Small intestine (tissue), 7 donors: ENCODE measurements at regions not wholly inside any gene's neighbourhood (a gene's known extent, or its start where the extent isn't known, plus 50 kb on each side); places are given as distances from the start of the nearest gene placed in this dataset.

ENCODE experiments used
- DNase-seq, 2 donors: peaks; one replicate each; pipeline versions ENCODE4 v3.0.0 to v3.0.0-alpha.2; 2013
- FAIRE-seq: peaks from 2 replicates; lab custom pipeline; 2012; peaks lifted over from hg19 to GRCh38; lab: Jason Lieb, UNC
- H3K27ac ChIP-seq, 3 donors: one replicate each; pipeline ENCODE4 v1.5.1; 2013; ENCODE audit warnings: low read length in 2 of 3, mild to moderate bottlenecking in 2 of 3, control low read depth in 1 of 3, inconsistent platforms in 1 of 3, low read depth in 1 of 3, moderate library complexity in 1 of 3
- H3K27me3 ChIP-seq, 3 donors: one replicate each; pipeline ENCODE4 v1.6.1; 2013; ENCODE audit warnings: low read length in 3 of 3, inconsistent platforms in 1 of 3; ENCODE audit not compliant: control insufficient read depth in 3 of 3, insufficient read depth in 3 of 3
- H3K36me3 ChIP-seq, 3 donors: one replicate each; pipeline ENCODE4 v1.6.1; 2013; ENCODE audit warnings: low read length in 3 of 3, inconsistent platforms in 1 of 3, low read depth in 1 of 3, mild to moderate bottlenecking in 1 of 3, moderate library complexity in 1 of 3; ENCODE audit not compliant: control insufficient read depth in 3 of 3, insufficient read depth in 2 of 3
- H3K4me1 ChIP-seq, 3 donors: one replicate each; pipeline ENCODE4 v1.6.1; 2013; ENCODE audit warnings: low read length in 2 of 3, inconsistent platforms in 1 of 3, low read depth in 1 of 3, mild to moderate bottlenecking in 1 of 3, moderate library complexity in 1 of 3; ENCODE audit not compliant: control insufficient read depth in 3 of 3, insufficient read depth in 2 of 3
- H3K4me3 ChIP-seq, 3 donors: one replicate each; pipeline ENCODE4 v1.5.1; 2013; ENCODE audit warnings: low read length in 3 of 3, control low read depth in 1 of 3, inconsistent platforms in 1 of 3, low read depth in 1 of 3, mild to moderate bottlenecking in 1 of 3, moderate library complexity in 1 of 3
- H3K9me3 ChIP-seq, 2 donors: one replicate each; pipeline ENCODE4 v1.6.1; 2013; ENCODE audit warnings: low read depth in 1 of 2, low read length in 1 of 2; ENCODE audit not compliant: control insufficient read depth in 2 of 2, insufficient read depth in 1 of 2
- WGBS, 3 donors: extraction: QIAGEN DNeasy Blood & Tissue Kit; methylation state at CpG; one replicate each; pipeline ENCODE4 v1.1.7; 2013; 5-methylcytosine and 5-hydroxymethylcytosine counted together
- donor health status: healthy with polysubstance abuse.
- donor health status: control.
- donor health status: control.
- donor health status: Bipolar disorder and iron deficiency.
- donor health status: healthy.

DNA sequence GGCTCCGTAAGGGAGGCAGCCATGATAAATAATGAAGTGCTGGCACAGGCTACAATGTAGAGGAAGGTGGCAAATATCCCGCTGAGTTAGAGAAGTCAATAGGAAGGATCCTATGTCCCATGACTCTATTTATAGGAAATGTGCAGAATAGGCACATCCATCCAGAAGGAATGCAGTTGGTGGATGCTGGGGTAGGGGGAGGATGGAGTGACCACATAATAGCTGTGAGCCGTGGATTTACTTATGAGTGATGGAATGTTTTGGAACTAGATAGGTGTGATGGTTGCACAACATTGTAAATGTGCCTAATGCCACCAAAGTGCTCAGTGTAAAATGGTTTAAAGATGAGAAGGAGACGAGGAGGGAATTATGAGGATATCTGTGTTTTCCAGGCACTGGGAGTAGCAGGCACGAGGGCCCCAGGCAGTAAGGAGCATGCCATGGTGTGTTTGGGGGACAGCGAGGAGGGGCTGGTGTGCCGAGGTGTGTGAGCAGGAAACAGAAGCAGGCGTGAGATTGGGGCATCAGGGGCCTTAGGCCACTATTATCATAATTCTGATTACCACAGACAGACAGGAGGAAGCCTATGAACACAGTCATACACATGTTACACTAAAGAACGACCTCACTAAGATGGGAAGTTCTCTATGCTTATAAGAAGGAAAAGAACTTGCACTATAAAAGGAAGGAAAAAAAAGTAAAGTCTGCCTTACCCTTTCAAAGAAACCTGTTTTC, 837.3 kb upstream of the TMEM132C start:
- no peak for FAIRE-seq
- 61 to 68% (median 62%) methylated on average over 9 of the region's 9 CpGs for WGBS, 3 donors
- no peaks in the 10 kb centered on the region for H3K27me3 ChIP-seq
- H3K9me3 ChIP-seq: no peaks in the 10 kb centered on the region
- DNase-seq: no peak
- no peaks in the 10 kb centered on the region for H3K4me1 ChIP-seq
- no peak overlapping the region for H3K27ac ChIP-seq
- H3K36me3 ChIP-seq: no peaks in the 10 kb centered on the region
- no peak overlapping the region for H3K4me3 ChIP-seq

DNA sequence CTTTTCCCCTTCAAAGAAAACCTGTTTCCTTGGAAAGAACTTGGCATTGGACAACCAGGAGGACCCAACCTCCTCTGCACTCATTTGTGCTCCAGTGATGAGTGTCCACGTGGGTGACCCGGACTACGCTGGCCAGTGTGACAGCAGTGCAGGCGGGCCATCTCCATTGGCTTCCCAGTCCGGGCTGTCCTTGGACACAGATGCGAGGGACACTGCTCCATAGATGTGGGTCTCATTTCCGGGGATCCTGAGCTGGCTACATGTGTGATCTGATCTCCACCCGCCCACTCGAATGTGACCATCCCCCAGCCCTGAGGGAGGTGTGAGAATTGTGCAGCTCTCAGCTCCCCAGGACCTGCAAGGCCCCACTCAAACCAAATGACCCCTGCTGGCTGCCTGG, 836.6 kb upstream of the TMEM132C start:
- FAIRE-seq (no peak), DNase-seq (no peak)
- H3K4me1 ChIP-seq: no peaks in the 10 kb centered on the region
- no peaks in the 10 kb centered on the region for H3K36me3 ChIP-seq
- no peaks in the 10 kb centered on the region for H3K9me3 ChIP-seq
- H3K27me3 ChIP-seq: no peaks in the 10 kb centered on the region
- no peak overlapping the region for H3K27ac ChIP-seq
- 79 to 84% (median 79%) methylated on average over 9 of the region's 9 CpGs for WGBS, 3 donors
- no peak overlapping the region for H3K4me3 ChIP-seq

DNA sequence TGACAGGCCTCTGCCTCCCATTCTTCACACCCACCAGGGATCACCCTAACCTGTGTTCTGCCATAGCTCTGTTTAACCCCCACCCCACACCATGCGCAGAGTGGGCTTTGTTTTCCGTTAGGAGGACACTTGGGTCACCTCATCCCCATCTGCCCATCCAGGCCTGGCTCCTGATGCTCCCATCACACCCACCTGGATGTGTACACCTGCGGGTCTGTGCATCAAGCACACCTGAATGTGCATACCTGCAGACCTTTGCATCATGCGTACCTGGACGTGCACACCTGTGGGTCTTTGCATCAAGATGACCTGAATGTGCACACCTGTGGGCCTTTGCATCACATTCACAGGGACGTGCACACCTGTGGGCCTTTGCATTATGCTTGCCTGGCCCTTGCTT, 835.8 kb upstream of the TMEM132C start:
- Histone ChIP-seq H3K4me3 (no peak overlapping the region), H3K27me3 (no peaks in the 10 kb centered on the region), H3K9me3 (no peaks in the 10 kb centered on the region), H3K36me3 (no peaks in the 10 kb centered on the region), H3K4me1 (no peaks in the 10 kb centered on the region), H3K27ac (no peak overlapping the region)
- FAIRE-seq (no peak), DNase-seq (no peak)
- WGBS, 3 donors: 89 to 95% (median 90%) methylated on average over 6 of the region's 6 CpGs

DNA sequence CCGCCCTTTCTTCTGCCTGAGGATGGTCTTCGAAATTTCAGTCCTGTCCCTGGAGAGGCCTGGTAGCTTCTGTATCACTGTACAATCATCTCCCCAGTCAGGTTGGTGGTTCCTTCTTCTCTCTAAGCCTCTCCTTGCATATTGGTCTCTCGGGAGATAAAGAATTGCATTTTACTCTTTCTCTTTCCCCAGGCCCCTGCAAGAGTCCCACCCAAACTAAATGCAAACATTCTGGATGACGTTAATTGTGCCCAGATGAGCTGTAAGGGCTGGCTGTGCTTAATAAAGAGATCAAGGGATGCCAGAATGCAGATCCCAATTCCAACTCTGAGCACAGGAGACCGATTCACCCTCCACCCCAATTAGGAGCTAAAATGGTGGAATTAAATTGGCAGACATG, 835.4 kb upstream of the TMEM132C start:
- no peaks in the 10 kb centered on the region for H3K9me3 ChIP-seq
- no peak overlapping the region for H3K4me3 ChIP-seq
- no peaks in the 10 kb centered on the region for H3K27me3 ChIP-seq
- no peaks in the 10 kb centered on the region for H3K4me1 ChIP-seq
- no peak for FAIRE-seq
- H3K36me3 ChIP-seq: no peaks in the 10 kb centered on the region
- DNase-seq: no peak
- no peak overlapping the region for H3K27ac ChIP-seq
- WGBS, 3 donors: 46 to 67% (median 60%) methylated on average over 5 of the region's 5 CpGs

DNA sequence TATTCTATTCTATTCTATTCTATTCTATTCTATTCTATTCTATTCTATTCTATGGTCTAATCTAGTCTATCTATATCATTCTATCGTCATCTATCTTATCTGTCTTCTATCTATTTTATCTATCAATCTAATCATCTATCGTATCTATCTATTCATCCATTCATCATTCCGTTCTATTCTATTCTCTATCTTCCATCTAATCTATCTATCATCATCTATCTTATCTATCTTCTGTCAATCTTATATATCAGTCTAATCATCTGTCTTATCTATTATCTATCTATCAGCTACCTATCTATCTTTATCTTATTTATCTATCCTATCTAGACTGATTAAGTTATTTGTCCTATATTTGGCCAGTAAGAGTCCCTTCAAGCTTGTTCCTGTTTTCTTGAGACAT, 831.5 kb upstream of the TMEM132C start:
- Histone ChIP-seq H3K4me3 (no peak overlapping the region), H3K4me1 (no peaks in the 10 kb centered on the region), H3K27me3 (no peaks in the 10 kb centered on the region), H3K27ac (no peak overlapping the region), H3K9me3 (peaks cover 0 to 8% of the 10 kb centered on the region in 2 donors), H3K36me3 (no peaks in the 10 kb centered on the region)
- no peak for DNase-seq
- WGBS, 3 donors: 81 to 90% (median 90%) methylated on average over 3 of the region's 3 CpGs
- no peak for FAIRE-seq

DNA sequence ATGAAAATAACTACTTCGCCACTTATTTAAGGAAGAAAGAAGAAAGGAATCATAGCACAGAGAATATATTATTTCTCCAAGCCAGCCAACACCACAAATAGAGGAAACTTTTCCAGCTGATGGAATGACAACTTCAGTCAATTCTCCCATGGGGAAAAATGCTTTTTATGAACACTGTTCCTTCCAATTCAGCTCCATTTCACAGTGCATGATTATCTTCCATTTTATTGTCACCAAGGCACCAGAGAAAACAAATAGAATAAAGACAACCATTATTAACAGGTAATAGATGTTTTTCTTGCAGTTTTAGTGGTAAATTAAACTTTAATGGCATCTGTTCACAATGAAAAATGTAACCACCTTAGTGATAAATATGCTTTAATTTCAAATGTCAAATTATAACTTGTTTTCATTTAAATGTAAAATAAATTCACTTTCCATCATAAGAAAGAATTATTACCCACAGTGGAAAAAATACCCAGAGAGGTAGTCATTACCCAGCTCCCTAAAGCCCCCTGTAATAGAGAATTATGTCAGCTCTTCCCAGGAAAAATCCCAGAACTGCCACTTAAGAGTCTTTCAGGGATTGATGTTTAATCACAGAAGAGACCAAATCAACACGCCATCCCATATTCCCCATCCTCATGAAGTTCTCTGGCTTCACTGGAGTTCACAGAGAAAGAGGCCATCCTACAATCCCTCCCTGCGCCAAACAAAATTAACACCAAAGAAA, 828.3 kb upstream of the TMEM132C start:
- no peak overlapping the region for H3K27ac ChIP-seq
- no peaks in the 10 kb centered on the region for H3K4me1 ChIP-seq
- WGBS, 3 donors: 92 to 98% (median 92%) methylated on average over 3 of the region's 3 CpGs
- H3K27me3 ChIP-seq: no peaks in the 10 kb centered on the region
- FAIRE-seq (no peak), DNase-seq (no peak)
- H3K4me3 ChIP-seq: no peak overlapping the region
- H3K9me3 ChIP-seq: peaks cover 0 to 11% of the 10 kb centered on the region in 2 donors
- H3K36me3 ChIP-seq: no peaks in the 10 kb centered on the region

DNA sequence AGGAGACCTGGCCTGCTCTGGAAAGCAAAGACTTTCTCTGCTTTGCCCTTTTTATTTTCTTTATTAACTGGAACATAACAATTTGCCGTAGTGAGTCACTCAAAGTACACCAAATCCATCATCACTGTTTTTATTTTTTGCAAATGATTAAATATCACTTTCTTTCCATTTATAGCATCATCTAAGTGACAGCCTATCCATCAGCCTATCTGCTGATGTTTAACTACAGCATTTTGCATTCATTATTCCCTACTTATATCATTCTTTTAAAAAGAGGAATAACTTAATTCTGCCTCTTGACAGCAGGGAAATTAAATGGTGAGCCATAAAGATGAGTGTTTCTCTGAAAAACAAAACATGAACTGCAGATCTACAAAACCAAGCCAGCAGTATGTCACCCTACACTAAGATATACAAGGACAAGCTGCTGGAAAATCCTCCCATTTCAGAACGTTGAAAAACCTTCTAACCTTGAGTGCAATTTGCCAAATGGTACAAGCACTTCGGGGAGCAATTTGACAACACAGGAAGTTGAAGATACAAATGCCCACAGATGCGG, 821.3 kb upstream of the TMEM132C start:
- Histone ChIP-seq H3K9me3 (peaks cover 0 to 3% of the 10 kb centered on the region in 2 donors), H3K27ac (no peak overlapping the region), H3K4me3 (no peak overlapping the region), H3K4me1 (no peaks in the 10 kb centered on the region), H3K27me3 (peaks cover 0 to 2% (median 0%) of the 10 kb centered on the region in 3 donors), H3K36me3 (no peaks in the 10 kb centered on the region)
- DNase-seq: no peak
- no peak for FAIRE-seq
- WGBS, 3 donors: 52 to 61% (median 55%) methylated on average over 4 of the region's 4 CpGs

DNA sequence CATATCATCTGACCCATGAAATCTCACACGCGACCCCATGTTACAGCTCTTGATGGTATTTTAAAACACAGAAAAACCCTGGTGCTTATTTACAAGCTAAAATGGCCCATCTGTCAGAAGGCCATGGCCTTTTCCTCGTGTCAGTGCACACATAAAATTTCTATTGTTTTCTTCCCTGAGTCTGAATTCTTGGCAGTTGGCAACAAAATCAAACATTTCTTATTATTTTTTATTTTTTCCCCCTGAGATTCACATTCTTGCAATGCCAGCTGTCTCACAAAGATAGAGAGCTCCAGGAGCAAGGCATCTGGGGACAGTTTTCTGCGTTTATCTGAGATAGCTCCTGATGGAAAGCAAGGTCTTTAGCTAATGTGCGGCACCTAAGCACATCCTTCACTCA, 818.1 kb upstream of the TMEM132C start:
- Histone ChIP-seq H3K9me3 (no peaks in the 10 kb centered on the region), H3K4me1 (no peaks in the 10 kb centered on the region), H3K27ac (no peak overlapping the region), H3K4me3 (no peak overlapping the region), H3K36me3 (no peaks in the 10 kb centered on the region), H3K27me3 (peaks cover 0 to 3% (median 2%) of the 10 kb centered on the region in 3 donors)
- WGBS, 3 donors: 62 to 67% (median 63%) methylated on average over 5 of the region's 5 CpGs
- DNase-seq (no peak), FAIRE-seq (no peak)
